Muscle layer of colon (tissue), 2 donors: ENCODE measurements at regions not wholly inside any gene's neighbourhood (a gene's known extent, or its start where the extent isn't known, plus 50 kb on each side); places are given as distances from the start of the nearest gene placed in this dataset.

Experiments
- H3K27ac ChIP-seq: one replicate; pipeline ENCODE4 v1.7.0; 2013; ENCODE audit warnings: low read depth, mild to moderate bottlenecking, low read length, moderate library complexity
- H3K27me3 ChIP-seq, 2 donors: one replicate each; pipeline ENCODE4 v1.7.0; 2013; ENCODE audit warnings: low read length in 2 of 2, mild to moderate bottlenecking in 2 of 2; ENCODE audit not compliant: insufficient read depth in 2 of 2, control insufficient read depth in 1 of 2
- H3K36me3 ChIP-seq: one replicate; pipeline ENCODE4 v1.7.0; 2013; ENCODE audit warnings: mild to moderate bottlenecking, low read length; ENCODE audit not compliant: insufficient read depth
- H3K4me1 ChIP-seq: one replicate; pipeline ENCODE4 v1.7.0; 2013; ENCODE audit warnings: mild to moderate bottlenecking, low read length; ENCODE audit not compliant: insufficient read depth
- H3K4me3 ChIP-seq, 2 donors: one replicate each; pipeline ENCODE4 v1.7.0; 2013; ENCODE audit warnings: low read length in 2 of 2, low read depth in 1 of 2, mild to moderate bottlenecking in 1 of 2, moderate library complexity in 1 of 2
- H3K9ac ChIP-seq: one replicate; pipeline ENCODE4 v1.7.0; 2013; ENCODE audit warnings: low read length
- H3K9me3 ChIP-seq: one replicate; pipeline ENCODE4 v1.7.0; 2013; ENCODE audit warnings: mild to moderate bottlenecking, low read length
- donor health status: abdominal sarcoma.
- donor health status: Adenocarcinoma of cecum.

- Histone ChIP-seq H3K27me3 (no peaks in the 10 kb centered on the region), H3K9me3 (no peaks in the 10 kb centered on the region), H3K4me3 (no peak overlapping the region), H3K27ac (no peak overlapping the region), H3K4me1 (no peaks in the 10 kb centered on the region), H3K36me3 (no peaks in the 10 kb centered on the region), H3K9ac (no peak overlapping the region)
Observed at GRCh38 chr6:151730496-151730870, 77.0 kb upstream of the ESR1 start.

- no peaks in the 10 kb centered on the region for H3K9me3 ChIP-seq
- H3K9ac ChIP-seq: no peak overlapping the region
- H3K4me3 ChIP-seq: no peak overlapping the region
- H3K27ac ChIP-seq: no peak overlapping the region
- H3K36me3 ChIP-seq: no peaks in the 10 kb centered on the region
- H3K4me1 ChIP-seq: no peaks in the 10 kb centered on the region
- H3K27me3 ChIP-seq: no peaks in the 10 kb centered on the region
Observed at GRCh38 chr6:151731313-151731712, 76.2 kb upstream of the ESR1 start.

- H3K27me3 ChIP-seq: no peaks in the 10 kb centered on the region
- no peak overlapping the region for H3K9ac ChIP-seq
Observed at GRCh38 chr6:151733680-151734320, 73.7 kb upstream of the ESR1 start.

GRCh38 chr6:151738267-151738666 lies 69.2 kb upstream of the ESR1 start:
- Histone ChIP-seq H3K27me3 (no peaks in the 10 kb centered on the region), H3K4me3 (no peak overlapping the region), H3K36me3 (no peaks in the 10 kb centered on the region), H3K4me1 (no peaks in the 10 kb centered on the region), H3K27ac (no peak overlapping the region), H3K9me3 (no peaks in the 10 kb centered on the region), H3K9ac (no peak overlapping the region)

More at GRCh38 chr6:151733680-151734320, 73.7 kb upstream of the ESR1 start:
- Histone ChIP-seq H3K36me3 (no peaks in the 10 kb centered on the region), H3K4me1 (no peaks in the 10 kb centered on the region), H3K27ac (no peak overlapping the region), H3K4me3 (no peak overlapping the region), H3K9me3 (no peaks in the 10 kb centered on the region)

- no peaks in the 10 kb centered on the region for H3K9me3 ChIP-seq
- no peaks in the 10 kb centered on the region for H3K4me1 ChIP-seq
- no peak overlapping the region for H3K27ac ChIP-seq
- H3K36me3 ChIP-seq: no peaks in the 10 kb centered on the region
- H3K27me3 ChIP-seq: no peaks in the 10 kb centered on the region
- H3K9ac ChIP-seq: no peak overlapping the region
- H3K4me3 ChIP-seq: no peak overlapping the region
Observed at GRCh38 chr6:151738960-151739359, 68.5 kb upstream of the ESR1 start.

- Histone ChIP-seq H3K36me3 (no peaks in the 10 kb centered on the region), H3K27ac (no peak overlapping the region), H3K27me3 (no peaks in the 10 kb centered on the region), H3K4me3 (no peak overlapping the region), H3K4me1 (no peaks in the 10 kb centered on the region), H3K9me3 (no peaks in the 10 kb centered on the region), H3K9ac (no peak overlapping the region)
Observed at GRCh38 chr6:151740820-151741219, 66.7 kb upstream of the ESR1 start.

GRCh38 chr6:151747896-151748295 lies 59.6 kb upstream of the ESR1 start:
- Histone ChIP-seq H3K4me3 (no peak overlapping the region), H3K9me3 (no peaks in the 10 kb centered on the region), H3K9ac (no peak overlapping the region), H3K27me3 (no peaks in the 10 kb centered on the region), H3K36me3 (no peaks in the 10 kb centered on the region), H3K4me1 (no peaks in the 10 kb centered on the region), H3K27ac (no peak overlapping the region)

GRCh38 chr6:151749341-151749740 lies 58.1 kb upstream of the ESR1 start:
- Histone ChIP-seq H3K27me3 (no peaks in the 10 kb centered on the region), H3K9ac (no peak overlapping the region), H3K27ac (no peak overlapping the region), H3K4me1 (no peaks in the 10 kb centered on the region), H3K36me3 (no peaks in the 10 kb centered on the region), H3K9me3 (no peaks in the 10 kb centered on the region), H3K4me3 (no peak overlapping the region)

- Histone ChIP-seq H3K9ac (no peak overlapping the region), H3K4me3 (no peak overlapping the region), H3K9me3 (no peaks in the 10 kb centered on the region)
Observed at GRCh38 chr6:151753581-151753980, 53.9 kb upstream of the ESR1 start.

GRCh38 chr6:151757506-151757955 lies 50.0 kb upstream of the ESR1 start:
- H3K9me3 ChIP-seq: no peaks in the 10 kb centered on the region
- H3K9ac ChIP-seq: no peak overlapping the region
- H3K27me3 ChIP-seq: no peaks in the 10 kb centered on the region
- no peaks in the 10 kb centered on the region for H3K36me3 ChIP-seq
- H3K4me3 ChIP-seq: no peak overlapping the region
- no peak overlapping the region for H3K27ac ChIP-seq
- peaks cover 10% of the 10 kb centered on the region for H3K4me1 ChIP-seq

More at GRCh38 chr6:151753581-151753980, 53.9 kb upstream of the ESR1 start:
- H3K27ac ChIP-seq: no peak overlapping the region
- no peaks in the 10 kb centered on the region for H3K27me3 ChIP-seq
- peaks cover 10% of the 10 kb centered on the region for H3K4me1 ChIP-seq
- H3K36me3 ChIP-seq: no peaks in the 10 kb centered on the region
